ENCODE measurements at regions not wholly inside any gene's neighbourhood (a gene's known extent, or its start where the extent isn't known, plus 50 kb on each side); places are given as distances from the start of the nearest gene placed in this dataset.

DNA sequence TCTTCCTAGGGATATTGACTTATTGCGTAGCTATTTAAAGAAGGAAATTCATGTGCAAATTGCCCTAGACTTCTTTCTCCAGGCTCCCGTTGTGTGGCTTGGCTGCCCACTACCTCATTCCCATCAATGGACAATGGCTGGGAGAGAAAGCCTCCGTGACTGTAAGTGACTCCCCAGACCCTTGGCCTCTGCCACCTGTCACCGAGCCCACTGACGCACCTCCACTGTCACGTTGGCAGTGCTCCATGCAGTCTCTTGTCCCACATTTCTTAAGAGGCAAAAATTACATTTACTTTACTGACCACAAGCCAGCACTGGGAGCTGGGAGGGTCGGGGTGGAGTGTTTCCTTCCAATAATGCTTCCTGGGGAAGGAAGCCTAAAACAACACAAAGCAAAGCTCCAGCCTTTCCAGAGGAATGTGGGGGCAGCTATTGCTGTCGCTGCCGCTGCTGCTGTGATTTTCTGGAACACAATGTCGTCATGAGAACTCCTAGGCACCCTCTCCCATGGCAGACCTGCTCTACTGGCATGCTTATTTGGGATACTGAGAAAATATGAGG, 89.7 kb upstream of the STEAP1B start:
- TF ChIP-seq, protein P1, sequence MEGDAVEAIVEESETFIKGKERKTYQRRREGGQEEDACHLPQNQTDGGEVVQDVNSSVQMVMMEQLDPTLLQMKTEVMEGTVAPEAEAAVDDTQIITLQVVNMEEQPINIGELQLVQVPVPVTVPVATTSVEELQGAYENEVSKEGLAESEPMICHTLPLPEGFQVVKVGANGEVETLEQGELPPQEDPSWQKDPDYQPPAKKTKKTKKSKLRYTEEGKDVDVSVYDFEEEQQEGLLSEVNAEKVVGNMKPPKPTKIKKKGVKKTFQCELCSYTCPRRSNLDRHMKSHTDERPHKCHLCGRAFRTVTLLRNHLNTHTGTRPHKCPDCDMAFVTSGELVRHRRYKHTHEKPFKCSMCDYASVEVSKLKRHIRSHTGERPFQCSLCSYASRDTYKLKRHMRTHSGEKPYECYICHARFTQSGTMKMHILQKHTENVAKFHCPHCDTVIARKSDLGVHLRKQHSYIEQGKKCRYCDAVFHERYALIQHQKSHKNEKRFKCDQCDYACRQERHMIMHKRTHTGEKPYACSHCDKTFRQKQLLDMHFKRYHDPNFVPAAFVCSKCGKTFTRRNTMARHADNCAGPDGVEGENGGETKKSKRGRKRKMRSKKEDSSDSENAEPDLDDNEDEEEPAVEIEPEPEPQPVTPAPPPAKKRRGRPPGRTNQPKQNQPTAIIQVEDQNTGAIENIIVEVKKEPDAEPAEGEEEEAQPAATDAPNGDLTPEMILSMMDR (IDR thresholded peaks at IDR 0.05): no peak
- no peak for TF ChIP-seq POLR2A (IDR thresholded peaks at IDR 0.05)
